Astrocyte (in vitro differentiated cells and primary cell): ENCODE measurements at regions not wholly inside any gene's neighbourhood (a gene's known extent, or its start where the extent isn't known, plus 50 kb on each side); places are given as distances from the start of the nearest gene placed in this dataset.

Source experiments
- DNase-seq: peaks from one replicate; pipeline ENCODE4 v3.0.0-alpha.2; 2010; ENCODE audit warnings: low read depth
- FAIRE-seq: peaks from 2 replicates; lab custom pipeline; 2011; peaks lifted over from hg19 to GRCh38; lab: Jason Lieb, UNC
- H2AFZ ChIP-seq: 2 replicates; pipeline ENCODE4 v1.6.0; 2012; ENCODE audit warnings: low read depth, low read length, inconsistent platforms
- H3K27ac ChIP-seq: 2 replicates; pipeline ENCODE4 v1.5.1; 2011; ENCODE audit warnings: low read depth, low read length, inconsistent platforms
- H3K27me3 ChIP-seq: 2 replicates; pipeline ENCODE4 v1.6.0; 2011; ENCODE audit warnings: low read length, inconsistent platforms; ENCODE audit not compliant: insufficient read depth
- H3K36me3 ChIP-seq: 2 replicates; pipeline ENCODE4 v1.5.1; 2011; ENCODE audit warnings: low read length, inconsistent platforms; ENCODE audit not compliant: insufficient read depth
- H3K4me1 ChIP-seq: 2 replicates; pipeline ENCODE4 v1.5.1; 2011; ENCODE audit warnings: low read length, inconsistent platforms; ENCODE audit not compliant: insufficient read depth
- H3K4me2 ChIP-seq: 2 replicates; pipeline ENCODE4 v1.6.0; 2012; ENCODE audit warnings: low read length, inconsistent platforms
- H3K4me3 ChIP-seq: 2 replicates; pipeline ENCODE4 v1.5.1; 2011; ENCODE audit warnings: low read depth, mild to moderate bottlenecking, low read length, inconsistent platforms; ENCODE audit not compliant: insufficient read depth
- H3K79me2 ChIP-seq: 2 replicates; pipeline ENCODE4 v1.6.0; 2012; ENCODE audit warnings: mild to moderate bottlenecking, low read length, inconsistent platforms; ENCODE audit not compliant: insufficient read depth
- H3K9ac ChIP-seq: 2 replicates; pipeline ENCODE4 v1.6.0; 2012; ENCODE audit warnings: mild to moderate bottlenecking, low read length, inconsistent platforms
- H3K9me3 ChIP-seq: 2 replicates; pipeline ENCODE4 v1.5.1; 2012; ENCODE audit warnings: low read depth, mild to moderate bottlenecking, low read length, inconsistent platforms; ENCODE audit not compliant: insufficient read depth
- H4K20me1 ChIP-seq: 2 replicates; pipeline ENCODE4 v1.6.0; 2012; ENCODE audit warnings: low read length, inconsistent platforms; ENCODE audit not compliant: insufficient read depth
- H3K27ac Mint-ChIP-seq: one replicate; pipeline ENCODE4 v1.8.0; 2021; ENCODE audit warnings: mild to moderate bottlenecking, mixed read lengths; ENCODE audit not compliant: unreplicated experiment
- H3K27me3 Mint-ChIP-seq: one replicate; pipeline ENCODE4 v1.8.0; 2021; ENCODE audit warnings: low read depth, mixed read lengths; ENCODE audit not compliant: unreplicated experiment
- H3K36me3 Mint-ChIP-seq: one replicate; pipeline ENCODE4 v1.8.0; 2021; ENCODE audit warnings: low read depth, mixed read lengths; ENCODE audit not compliant: unreplicated experiment
- H3K4me1 Mint-ChIP-seq: one replicate; pipeline ENCODE4 v1.8.0; 2021; ENCODE audit warnings: low read depth, mixed read lengths; ENCODE audit not compliant: unreplicated experiment
- H3K4me3 Mint-ChIP-seq: one replicate; pipeline ENCODE4 v1.8.0; 2021; ENCODE audit warnings: mild to moderate bottlenecking, moderate library complexity, mixed read lengths; ENCODE audit not compliant: unreplicated experiment
- H3K9me3 Mint-ChIP-seq: one replicate; pipeline ENCODE4 v1.8.0; 2021; ENCODE audit warnings: mild to moderate bottlenecking, mixed read lengths; ENCODE audit not compliant: unreplicated experiment
- EZH2 ChIP-seq: IDR thresholded peaks from 2 replicates; pipeline ENCODE4 v1.6.1; 2012; ENCODE audit warnings: mild to moderate bottlenecking, low read length, inconsistent platforms; ENCODE audit not compliant: insufficient read depth
- TF ChIP-seq, protein P1 (sequence below): IDR thresholded peaks from 2 replicates; pipeline ENCODE4 v1.5.1; 2011; ENCODE audit warnings: low read depth, mild to moderate bottlenecking, inconsistent platforms, low read length, moderate library complexity; ENCODE audit not compliant: insufficient read depth

DNA sequence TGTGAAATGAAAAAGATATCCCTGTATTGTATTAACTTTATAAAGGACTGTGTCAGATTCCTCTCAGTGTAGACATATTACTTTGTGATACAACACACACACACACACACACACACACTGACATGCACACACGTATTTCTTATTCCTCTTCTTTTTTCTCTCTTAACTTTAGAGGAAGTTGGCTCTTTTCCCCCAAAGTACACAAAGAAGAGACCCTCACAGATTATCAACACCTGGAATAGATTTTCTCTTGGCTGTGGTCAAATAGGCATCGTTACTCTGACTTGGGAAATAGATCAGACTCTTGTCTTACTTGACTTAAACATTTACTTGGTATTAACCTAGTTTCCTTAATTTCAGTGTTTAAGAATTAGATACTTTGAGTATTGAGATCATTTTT lies 792.8 kb downstream of the ADGRL2 start:
- Histone ChIP-seq H3K4me3 (no peak overlapping the region), H3K36me3 (no peaks in the 10 kb centered on the region), H3K9ac (no peak overlapping the region), H4K20me1 (no peaks in the 10 kb centered on the region), H3K27ac (no peak overlapping the region), H2AFZ (no peak overlapping the region), H3K4me1 (no peaks in the 10 kb centered on the region), H3K9me3 (no peaks in the 10 kb centered on the region), H3K4me2 (no peak overlapping the region), H3K79me2 (no peaks in the 10 kb centered on the region), H3K27me3 (no peaks in the 10 kb centered on the region)
- no peaks in the 10 kb centered on the region for H3K4me1 Mint-ChIP-seq
- FAIRE-seq (no peak), DNase-seq (no peak)
- no peaks in the 10 kb centered on the region for H3K9me3 Mint-ChIP-seq
- H3K27ac Mint-ChIP-seq: no peak overlapping the region
- no peaks in the 10 kb centered on the region for H3K36me3 Mint-ChIP-seq
- no peaks in the 10 kb centered on the region for H3K27me3 Mint-ChIP-seq
- no peak overlapping the region for H3K4me3 Mint-ChIP-seq
- TF ChIP-seq EZH2: no peak
- TF ChIP-seq, protein P1, sequence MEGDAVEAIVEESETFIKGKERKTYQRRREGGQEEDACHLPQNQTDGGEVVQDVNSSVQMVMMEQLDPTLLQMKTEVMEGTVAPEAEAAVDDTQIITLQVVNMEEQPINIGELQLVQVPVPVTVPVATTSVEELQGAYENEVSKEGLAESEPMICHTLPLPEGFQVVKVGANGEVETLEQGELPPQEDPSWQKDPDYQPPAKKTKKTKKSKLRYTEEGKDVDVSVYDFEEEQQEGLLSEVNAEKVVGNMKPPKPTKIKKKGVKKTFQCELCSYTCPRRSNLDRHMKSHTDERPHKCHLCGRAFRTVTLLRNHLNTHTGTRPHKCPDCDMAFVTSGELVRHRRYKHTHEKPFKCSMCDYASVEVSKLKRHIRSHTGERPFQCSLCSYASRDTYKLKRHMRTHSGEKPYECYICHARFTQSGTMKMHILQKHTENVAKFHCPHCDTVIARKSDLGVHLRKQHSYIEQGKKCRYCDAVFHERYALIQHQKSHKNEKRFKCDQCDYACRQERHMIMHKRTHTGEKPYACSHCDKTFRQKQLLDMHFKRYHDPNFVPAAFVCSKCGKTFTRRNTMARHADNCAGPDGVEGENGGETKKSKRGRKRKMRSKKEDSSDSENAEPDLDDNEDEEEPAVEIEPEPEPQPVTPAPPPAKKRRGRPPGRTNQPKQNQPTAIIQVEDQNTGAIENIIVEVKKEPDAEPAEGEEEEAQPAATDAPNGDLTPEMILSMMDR: no peak

DNA sequence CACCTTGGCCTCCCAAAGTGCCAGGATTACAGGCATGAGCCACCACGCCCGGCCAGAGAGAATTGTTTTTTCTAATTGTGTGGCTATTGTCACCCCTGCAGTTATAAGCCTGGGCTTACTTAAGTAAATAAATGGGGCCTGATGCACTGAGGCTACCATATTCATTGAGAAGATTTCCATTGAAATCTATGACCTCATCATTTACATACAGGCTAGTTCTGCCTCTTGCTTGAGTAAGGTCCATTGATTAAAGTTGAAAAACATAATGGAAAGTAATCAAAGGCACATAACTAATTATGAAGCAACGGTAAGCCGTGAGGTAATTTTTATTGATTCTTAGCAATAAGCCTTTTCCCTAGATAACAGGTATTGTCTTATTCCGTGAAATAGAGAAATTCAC lies 788.9 kb downstream of the ADGRL2 start:
- Histone ChIP-seq H3K9me3 (no peaks in the 10 kb centered on the region), H3K36me3 (no peaks in the 10 kb centered on the region), H3K79me2 (no peaks in the 10 kb centered on the region), H3K4me1 (no peaks in the 10 kb centered on the region), H3K4me2 (no peak overlapping the region), H3K27me3 (no peaks in the 10 kb centered on the region), H2AFZ (no peak overlapping the region), H3K4me3 (no peak overlapping the region), H4K20me1 (no peaks in the 10 kb centered on the region), H3K9ac (no peak overlapping the region), H3K27ac (no peak overlapping the region)
- FAIRE-seq (no peak), DNase-seq (no peak)
- Mint-ChIP-seq H3K9me3 (no peaks in the 10 kb centered on the region), H3K4me3 (no peak overlapping the region), H3K4me1 (no peaks in the 10 kb centered on the region), H3K27ac (no peak overlapping the region), H3K36me3 (no peaks in the 10 kb centered on the region), H3K27me3 (no peaks in the 10 kb centered on the region)
- TF ChIP-seq EZH2: no peak
- TF ChIP-seq, protein P1: no peak

DNA sequence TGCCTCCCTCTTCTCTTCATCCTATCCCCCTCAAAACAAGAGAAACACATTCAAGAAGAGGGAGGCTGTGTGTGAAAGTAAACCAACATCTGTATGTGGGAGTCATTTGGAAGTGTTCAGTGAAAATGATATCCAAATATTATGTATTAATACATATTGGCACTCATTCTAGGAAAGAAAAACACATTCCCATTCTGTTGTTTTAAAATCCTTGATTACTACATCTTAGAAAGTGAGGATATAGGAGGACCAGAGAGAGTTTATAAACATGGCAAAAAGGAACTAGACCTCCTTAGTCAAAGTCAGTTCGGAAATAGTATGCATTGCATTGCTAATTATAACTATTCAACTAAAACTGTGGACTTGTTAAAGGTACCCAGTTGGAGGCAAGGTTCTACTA lies 786.6 kb downstream of the ADGRL2 start:
- H3K4me2 ChIP-seq: no peak overlapping the region
- no peak for DNase-seq
- Mint-ChIP-seq H3K27me3 (no peaks in the 10 kb centered on the region), H3K27ac (no peak overlapping the region), H3K36me3 (no peaks in the 10 kb centered on the region), H3K9me3 (no peaks in the 10 kb centered on the region), H3K4me1 (no peaks in the 10 kb centered on the region), H3K4me3 (no peak overlapping the region)
- H3K4me1 ChIP-seq: no peaks in the 10 kb centered on the region
- H4K20me1 ChIP-seq: no peaks in the 10 kb centered on the region
- no peaks in the 10 kb centered on the region for H3K9me3 ChIP-seq
- TF ChIP-seq EZH2: no peak
- TF ChIP-seq, protein P1: no peak
- H3K36me3 ChIP-seq: no peaks in the 10 kb centered on the region
- no peak for FAIRE-seq
- H3K27me3 ChIP-seq: no peaks in the 10 kb centered on the region
- no peak overlapping the region for H3K9ac ChIP-seq
- no peak overlapping the region for H2AFZ ChIP-seq
- no peak overlapping the region for H3K4me3 ChIP-seq
- H3K79me2 ChIP-seq: no peaks in the 10 kb centered on the region
- H3K27ac ChIP-seq: no peak overlapping the region
